Caco-2 (cell line): ENCODE measurements at regions not wholly inside any gene's neighbourhood (a gene's known extent, or its start where the extent isn't known, plus 50 kb on each side); places are given as distances from the start of the nearest gene placed in this dataset.
A peak's percentile ranks its signal among the peaks of the same experiment; 100 is the strongest.

Experiments used
- BruUV-seq: library from RNA; stranded (reverse); fragments of 400-500 nt; replicated peaks from 2 replicates; lab custom pipeline; 2021; lab: Mats Ljungman, UMichigan
- CTCF ChIA-PET: fragments of 300-600 bp; sonication (Branson Sonifier 250); formaldehyde crosslinking; loops from one replicate; lab custom pipeline; 2022; ENCODE audit warnings: antibody characterized with exemption; lab: Charles Lee
- POLR2A ChIA-PET: fragments of 300-600 bp; sonication (Branson Sonifier 250); formaldehyde crosslinking; loops from one replicate; lab custom pipeline; 2022; ENCODE audit warnings: antibody characterized with exemption; lab: Charles Lee
- DNase-seq, 2 experiments: peaks; one replicate each; pipeline versions ENCODE4 v3.0.0 to v3.0.0-alpha.2; 2020 to 2022
- H3K27me3 ChIP-seq: replicated peaks from 2 replicates; pipeline ENCODE4 v1.6.0; 2011; ENCODE audit warnings: low read length; ENCODE audit not compliant: control insufficient read depth, insufficient read depth
- H3K36me3 ChIP-seq: 2 replicates; pipeline ENCODE4 v1.5.1; 2011; ENCODE audit warnings: low read length; ENCODE audit not compliant: control insufficient read depth, insufficient read depth
- H3K4me1 ChIP-seq: fragments of 250-450 bp; sonication (Bioruptor Pico); 2 replicates; pipeline ENCODE4 v1.5.1; 2020; ENCODE audit warnings: mild to moderate bottlenecking
- H3K4me3 ChIP-seq: 2 replicates; pipeline ENCODE4 v1.5.1; 2011; ENCODE audit warnings: low read depth, mild to moderate bottlenecking, control low read depth, low read length
- H3K9me3 ChIP-seq: fragments of 250-450 bp; sonication (Bioruptor Pico); 2 replicates; pipeline ENCODE4 v1.5.1; 2020; ENCODE audit warnings: mild to moderate bottlenecking, moderate library complexity
- H3K27ac Mint-ChIP-seq: one replicate; pipeline ENCODE4 v1.8.0; 2022; ENCODE audit warnings: mixed read lengths; ENCODE audit not compliant: unreplicated experiment
- H3K27me3 Mint-ChIP-seq: one replicate; pipeline ENCODE4 v1.8.0; 2022; ENCODE audit warnings: mixed read lengths; ENCODE audit not compliant: insufficient read depth, unreplicated experiment
- H3K36me3 Mint-ChIP-seq: one replicate; pipeline ENCODE4 v1.8.0; 2022; ENCODE audit warnings: mild to moderate bottlenecking, mixed read lengths; ENCODE audit not compliant: insufficient read depth, unreplicated experiment
- H3K4me1 Mint-ChIP-seq: one replicate; pipeline ENCODE4 v1.8.0; 2022; ENCODE audit warnings: low read depth, mixed read lengths; ENCODE audit not compliant: unreplicated experiment
- H3K4me3 Mint-ChIP-seq: one replicate; pipeline ENCODE4 v1.8.0; 2022; ENCODE audit warnings: mild to moderate bottlenecking, moderate library complexity, mixed read lengths; ENCODE audit not compliant: unreplicated experiment
- H3K9me3 Mint-ChIP-seq: one replicate; pipeline ENCODE4 v1.8.0; 2022; ENCODE audit warnings: mixed read lengths; ENCODE audit not compliant: unreplicated experiment
- CTCF ChIP-seq, 2 experiments: fragments of 200-600 bp in 1 of 2; IDR thresholded peaks; 1 replicate in 1 of 2; 2 replicates in 1 of 2; pipeline versions ENCODE4 v1.5.1 to v1.8.0; 2011 to 2022; ENCODE audit warnings: antibody characterized with exemption in 1 of 2, control low read depth in 1 of 2, inconsistent platforms in 1 of 2, low read depth in 1 of 2, low read length in 1 of 2, mild to moderate bottlenecking in 1 of 2, moderate library complexity in 1 of 2; ENCODE audit not compliant: insufficient read depth in 1 of 2, severe bottlenecking in 1 of 2, unreplicated experiment in 1 of 2
- intact Hi-C: fragments of 100-400 bp; cut with micrococcal nuclease; formaldehyde crosslinking; loops from one replicate; pipeline ENCODE4 v1.10.0; 2022; ENCODE audit not compliant: unreplicated experiment

- H3K9me3 ChIP-seq, result no peaks in the 10 kb centered on the region
- CTCF ChIA-PET, result no interaction called here
- no peak for TF ChIP-seq CTCF (IDR thresholded peaks at IDR 0.05; ENCODE audit: insufficient read depth in 1 of 2, low read depth in 1 of 2, low read length in 1 of 2, severe bottlenecking in 1 of 2, unreplicated experiment in 1 of 2)
- Mint-ChIP-seq H3K27me3 (no peaks in the 10 kb centered on the region), H3K27ac (no peak overlapping the region), H3K4me1 (no peaks in the 10 kb centered on the region), H3K9me3 (peaks cover 10% of the 10 kb centered on the region), H3K4me3 (no peak overlapping the region), H3K36me3 (no peaks in the 10 kb centered on the region)
- no peak for DNase-seq
- H3K27me3 ChIP-seq, result no peaks in the 10 kb centered on the region
- intact Hi-C loops, result no loop called here
- POLR2A ChIA-PET, result no interaction called here
- H3K4me1 ChIP-seq, result no peaks in the 10 kb centered on the region
- no peak overlapping the region for H3K4me3 ChIP-seq
- no TSS peak for BruUV-seq
- no peaks in the 10 kb centered on the region; the same call in 1 of the 2 replicates for H3K36me3 ChIP-seq
Observed at GRCh38 chr14:66231820-66232219, 254.4 kb upstream of the CCDC196 start.

GRCh38 chr14:66233591-66233990, 252.6 kb upstream of the CCDC196 start:
- no peak overlapping the region for H3K4me3 Mint-ChIP-seq
- TF ChIP-seq CTCF (IDR thresholded peaks at IDR 0.05; ENCODE audit: insufficient read depth in 1 of 2, low read depth in 1 of 2, low read length in 1 of 2, severe bottlenecking in 1 of 2, unreplicated experiment in 1 of 2), result no peak
- ChIA-PET POLR2A (no interaction called here), CTCF (no interaction called here)
- no TSS peak for BruUV-seq
- Histone ChIP-seq H3K36me3 (no peaks in the 10 kb centered on the region; the same call in 1 of the 2 replicates), H3K27me3 (no peaks in the 10 kb centered on the region), H3K9me3 (no peaks in the 10 kb centered on the region), H3K4me1 (no peaks in the 10 kb centered on the region), H3K4me3 (no peak overlapping the region)
- no peaks in the 10 kb centered on the region for H3K36me3 Mint-ChIP-seq
- H3K27me3 Mint-ChIP-seq, result no peaks in the 10 kb centered on the region
- H3K27ac Mint-ChIP-seq, result no peak overlapping the region
- no peaks in the 10 kb centered on the region for H3K9me3 Mint-ChIP-seq
- intact Hi-C loops, result no loop called here
- no peaks in the 10 kb centered on the region for H3K4me1 Mint-ChIP-seq
- peak in 1 of 2 experiments; percentile 1 for DNase-seq

DNA sequence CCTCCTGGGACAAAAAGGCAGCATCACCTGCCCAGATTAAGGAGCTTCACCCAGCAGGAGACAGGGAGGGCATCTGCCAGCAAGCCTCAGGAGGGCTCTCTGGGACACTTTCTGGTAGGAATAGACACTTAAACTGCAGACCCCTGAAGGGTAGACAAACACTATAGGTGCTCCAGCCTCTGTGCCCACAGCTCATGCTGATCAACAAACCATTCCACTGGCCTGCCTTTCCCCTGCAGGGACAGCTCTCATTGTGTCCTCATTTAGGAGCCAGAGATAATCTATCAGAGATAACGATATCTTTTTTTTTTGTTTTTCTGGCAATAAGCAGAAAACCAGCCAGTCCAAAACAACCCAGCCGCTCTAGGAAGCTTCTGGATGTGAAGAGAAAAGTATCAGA, 251.8 kb upstream of the CCDC196 start:
- no peaks in the 10 kb centered on the region for H3K9me3 ChIP-seq
- no peaks in the 10 kb centered on the region for H3K4me1 Mint-ChIP-seq
- no peak overlapping the region for H3K4me3 Mint-ChIP-seq
- no TSS peak for BruUV-seq
- intact Hi-C loops, result no loop called here
- POLR2A ChIA-PET, result no interaction called here
- no peak for TF ChIP-seq CTCF (IDR thresholded peaks at IDR 0.05; ENCODE audit: insufficient read depth in 1 of 2, low read depth in 1 of 2, low read length in 1 of 2, severe bottlenecking in 1 of 2, unreplicated experiment in 1 of 2)
- H3K4me3 ChIP-seq, result no peak overlapping the region
- no peak for DNase-seq
- no peaks in the 10 kb centered on the region for H3K27me3 ChIP-seq
- H3K36me3 Mint-ChIP-seq, result no peaks in the 10 kb centered on the region
- no peaks in the 10 kb centered on the region for H3K9me3 Mint-ChIP-seq
- no peaks in the 10 kb centered on the region; the same call in 1 of the 2 replicates for H3K36me3 ChIP-seq
- CTCF ChIA-PET, result no interaction called here
- no peaks in the 10 kb centered on the region for H3K4me1 ChIP-seq
- H3K27ac Mint-ChIP-seq, result no peak overlapping the region
- no peaks in the 10 kb centered on the region for H3K27me3 Mint-ChIP-seq
